ENCODE measurements at regions not wholly inside any gene's neighbourhood (a gene's known extent, or its start where the extent isn't known, plus 50 kb on each side); places are given as distances from the start of the nearest gene placed in this dataset.

DNA sequence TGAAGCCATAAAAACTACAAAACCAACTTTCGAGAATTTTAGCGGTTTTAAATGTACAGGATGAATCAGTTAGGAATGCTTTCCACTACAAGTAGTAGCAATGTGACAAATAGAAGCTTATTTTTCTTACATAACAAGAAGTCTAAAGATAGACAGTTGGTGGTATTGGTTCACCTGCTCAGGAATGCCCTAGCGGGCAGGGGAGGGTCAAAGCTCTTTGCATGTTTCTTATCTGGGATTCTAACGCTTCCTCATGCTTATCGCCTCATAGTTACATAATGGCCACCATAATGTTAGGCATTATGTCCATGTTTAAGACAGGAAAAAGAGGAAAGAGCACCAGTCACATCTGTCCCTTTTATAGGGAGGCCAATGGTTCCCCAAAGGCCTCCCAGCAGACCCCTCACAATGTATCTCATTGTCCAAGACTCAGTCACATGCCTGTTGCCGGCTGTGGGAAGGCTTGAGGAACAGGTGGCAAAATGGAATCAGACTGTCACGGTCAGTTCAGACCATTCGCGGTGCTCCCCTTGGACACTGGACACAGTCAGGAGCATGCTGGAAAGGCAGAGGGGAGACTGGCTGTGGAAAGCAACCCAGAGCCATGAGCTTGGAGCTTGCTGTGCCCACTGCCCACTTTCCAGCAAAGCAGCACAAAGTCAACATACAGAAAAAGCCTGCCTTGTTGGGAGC, 69.4 kb upstream of the ODC1 start:
- no peaks in the 10 kb centered on the region for H3K36me3 ChIP-seq (ENCODE audit: control insufficient read depth, low read length)
- peaks cover 8% of the 10 kb centered on the region; the same call in 1 of the 2 replicates for H3K9me3 ChIP-seq (ENCODE audit: control insufficient read depth, insufficient read depth, low read length)
- no peak overlapping the region for H3K4me3 ChIP-seq (ENCODE audit: low read length)
- no peaks in the 10 kb centered on the region for H3F3A ChIP-seq (ENCODE audit: control insufficient read depth, insufficient read depth)
- TF ChIP-seq CTCF (IDR thresholded peaks at IDR 0.05; ENCODE audit: low read depth, low read length, poor library complexity, severe bottlenecking) (no peak), EZH2phosphoT487 (IDR thresholded peaks at IDR 0.05; ENCODE audit: borderline replicate concordance, low read length) (no peak)
- H3K9me2 ChIP-seq (replicated peaks; ENCODE audit: control insufficient read depth, low read length): no peaks in the 10 kb centered on the region
- no peak overlapping the region for H3K27ac ChIP-seq (ENCODE audit: low read depth, low read length)
- H3K79me2 ChIP-seq (ENCODE audit: control insufficient read depth, low read length): no peaks in the 10 kb centered on the region
- H4K20me1 ChIP-seq (ENCODE audit: control insufficient read depth, insufficient read depth, low read depth, low read length): no peaks in the 10 kb centered on the region
- H3K27me3 ChIP-seq (ENCODE audit: control insufficient read depth, low read length): no peaks in the 10 kb centered on the region
- no peak overlapping the region for H3K4me2 ChIP-seq (ENCODE audit: low read length)
- H3K4me1 ChIP-seq (ENCODE audit: control insufficient read depth, low read length): no peaks in the 10 kb centered on the region

GRCh38 chr2:10515887-10516286, 67.8 kb upstream of the ODC1 start:
- no peaks in the 10 kb centered on the region for H3K4me1 ChIP-seq (ENCODE audit: control insufficient read depth, low read length)
- H3K36me3 ChIP-seq (ENCODE audit: control insufficient read depth, low read length): no peaks in the 10 kb centered on the region
- H3K27me3 ChIP-seq (ENCODE audit: control insufficient read depth, low read length): peaks cover under 1% of the 10 kb centered on the region; the same call in 1 of the 2 replicates
- no peak for TF ChIP-seq CTCF (IDR thresholded peaks at IDR 0.05; ENCODE audit: low read depth, low read length, poor library complexity, severe bottlenecking)
- no peak for TF ChIP-seq EZH2phosphoT487 (IDR thresholded peaks at IDR 0.05; ENCODE audit: borderline replicate concordance, low read length)
- H3K4me3 ChIP-seq (ENCODE audit: low read length): no peak overlapping the region
- H3K9me3 ChIP-seq (ENCODE audit: control insufficient read depth, insufficient read depth, low read length): peaks cover 8% of the 10 kb centered on the region; the same call in 1 of the 2 replicates
- H3K9me2 ChIP-seq (replicated peaks; ENCODE audit: control insufficient read depth, low read length): no peaks in the 10 kb centered on the region
- no peak overlapping the region for H3K27ac ChIP-seq (ENCODE audit: low read depth, low read length)
- H3F3A ChIP-seq (ENCODE audit: control insufficient read depth, insufficient read depth): no peaks in the 10 kb centered on the region
- no peak overlapping the region for H3K4me2 ChIP-seq (ENCODE audit: low read length)
- H3K79me2 ChIP-seq (ENCODE audit: control insufficient read depth, low read length): no peaks in the 10 kb centered on the region
- H4K20me1 ChIP-seq (ENCODE audit: control insufficient read depth, insufficient read depth, low read depth, low read length): no peaks in the 10 kb centered on the region

- Histone ChIP-seq H3K4me3 (ENCODE audit: low read length) (no peak overlapping the region), H3K9me3 (ENCODE audit: control insufficient read depth, insufficient read depth, low read length) (peaks cover 8% of the 10 kb centered on the region; the same call in 1 of the 2 replicates), H3K9me2 (replicated peaks; ENCODE audit: control insufficient read depth, low read length) (no peaks in the 10 kb centered on the region), H3K27ac (ENCODE audit: low read depth, low read length) (no peak overlapping the region), H3F3A (ENCODE audit: control insufficient read depth, insufficient read depth) (no peaks in the 10 kb centered on the region), H3K27me3 (ENCODE audit: control insufficient read depth, low read length) (peaks cover 6% of the 10 kb centered on the region; the same call in 1 of the 2 replicates), H4K20me1 (ENCODE audit: control insufficient read depth, insufficient read depth, low read depth, low read length) (no peaks in the 10 kb centered on the region), H3K4me1 (ENCODE audit: control insufficient read depth, low read length) (no peaks in the 10 kb centered on the region), H3K36me3 (ENCODE audit: control insufficient read depth, low read length) (no peaks in the 10 kb centered on the region), H3K4me2 (ENCODE audit: low read length) (no peak overlapping the region), H3K79me2 (ENCODE audit: control insufficient read depth, low read length) (no peaks in the 10 kb centered on the region)
- TF ChIP-seq CTCF (IDR thresholded peaks at IDR 0.05; ENCODE audit: low read depth, low read length, poor library complexity, severe bottlenecking) (no peak), EZH2phosphoT487 (IDR thresholded peaks at IDR 0.05; ENCODE audit: borderline replicate concordance, low read length) (no peak)
These were observed 66.6 kb upstream of the ODC1 start for GRCh38 chr2:10514743-10515142.

Data from DOHH2 (cell line).